OCI-LY7 (cell line): ENCODE measurements at regions not wholly inside any gene's neighbourhood (a gene's known extent, or its start where the extent isn't known, plus 50 kb on each side); places are given as distances from the start of the nearest gene placed in this dataset.

ENCODE experiments used
- BruUV-seq: library from RNA; stranded (reverse); fragments of 400-500 nt; replicated peaks from 2 replicates; lab custom pipeline; 2021; lab: Mats Ljungman, UMichigan
- CTCF ChIA-PET: fragments of 300-600 bp; sonication (Branson Sonifier 250); formaldehyde crosslinking; loops from one replicate; lab custom pipeline; 2022; ENCODE audit warnings: antibody characterized with exemption; ENCODE audit not compliant: unreplicated experiment; lab: Charles Lee
- POLR2A ChIA-PET: fragments of 300-600 bp; sonication (Branson Sonifier 250); formaldehyde crosslinking; loops from one replicate; lab custom pipeline; 2022; ENCODE audit warnings: antibody characterized with exemption; lab: Charles Lee
- DNase-seq: peaks from one replicate; pipeline ENCODE4 v3.0.0-alpha.2; 2015; ENCODE audit warnings: low spot score
- H2AFZ ChIP-seq: fragments of 200-600 bp; sonication (generic), shearing (Covaris generic); 2 replicates; pipeline ENCODE4 v1.6.1; 2014; ENCODE audit warnings: mild to moderate bottlenecking, antibody characterized with exemption, low read length, moderate library complexity
- H3K27ac ChIP-seq: fragments of 200-600 bp; sonication (generic); 2 replicates; pipeline ENCODE4 v1.5.1; 2014; ENCODE audit warnings: mixed run types, low read depth, mild to moderate bottlenecking, moderate library complexity, low read length, inconsistent platforms; ENCODE audit not compliant: poor library complexity, severe bottlenecking
- H3K36me3 ChIP-seq: fragments of 200-600 bp; sonication (generic); 2 replicates; pipeline ENCODE4 v1.6.1; 2014; ENCODE audit warnings: mild to moderate bottlenecking, antibody characterized with exemption, low read length, moderate library complexity, mixed read lengths; ENCODE audit not compliant: insufficient read depth
- H3K4me1 ChIP-seq: fragments of 200-600 bp; sonication (generic); 2 replicates; pipeline ENCODE4 v1.5.1; 2014; ENCODE audit warnings: mild to moderate bottlenecking, low read length; ENCODE audit not compliant: insufficient read depth, poor library complexity, severe bottlenecking
- H3K4me2 ChIP-seq: fragments of 200-600 bp; sonication (generic); 2 replicates; pipeline ENCODE4 v1.6.1; 2014; ENCODE audit warnings: mild to moderate bottlenecking, low read length
- H3K4me3 ChIP-seq: fragments of 200-600 bp; sonication (generic); 2 replicates; pipeline ENCODE4 v1.5.1; 2014; ENCODE audit warnings: mild to moderate bottlenecking, low read depth, low read length; ENCODE audit not compliant: poor library complexity, severe bottlenecking
- H3K79me2 ChIP-seq: fragments of 200-600 bp; sonication (generic); 2 replicates; pipeline ENCODE4 v1.6.1; 2016; ENCODE audit warnings: low read depth, mild to moderate bottlenecking, low read length, moderate library complexity, mixed read lengths; ENCODE audit not compliant: insufficient read depth
- H3K9me2 ChIP-seq: fragments of 200-600 bp; sonication (generic); 2 replicates; pipeline ENCODE4 v1.6.1; 2016; ENCODE audit warnings: mild to moderate bottlenecking, low read length, mixed read lengths; ENCODE audit not compliant: insufficient read depth
- H3K9me3 ChIP-seq: fragments of 200-600 bp; sonication (generic); 2 replicates; pipeline ENCODE4 v1.6.1; 2014; ENCODE audit warnings: mild to moderate bottlenecking, mixed run types, low read length, mixed read lengths
- H4K20me1 ChIP-seq: fragments of 200-600 bp; sonication (generic); 2 replicates; pipeline ENCODE4 v1.6.1; 2014; ENCODE audit warnings: mild to moderate bottlenecking, antibody characterized with exemption, low read length, moderate library complexity, mixed read lengths; ENCODE audit not compliant: insufficient read depth
- EZH2phosphoT487 ChIP-seq: fragments of 200-600 bp; sonication (generic); IDR thresholded peaks from 2 replicates; pipeline ENCODE4 v1.6.1; 2018; ENCODE audit warnings: low read depth, borderline replicate concordance, mild to moderate bottlenecking, mixed run types, antibody characterized with exemption, low read length, moderate library complexity, mixed read lengths
- intact Hi-C: fragments of 100-400 bp; cut with micrococcal nuclease; formaldehyde crosslinking; loops from one replicate; pipeline ENCODE4 v1.10.0; 2022; ENCODE audit not compliant: unreplicated experiment
- TF ChIP-seq, protein P1 (sequence below): fragments of 200-600 bp; sonication (generic); conservative IDR thresholded peaks from 2 replicates; pipeline ENCODE4 v1.5.1; 2014; ENCODE audit warnings: mild to moderate bottlenecking, antibody characterized with exemption, low read length, moderate library complexity, mixed read lengths

DNA sequence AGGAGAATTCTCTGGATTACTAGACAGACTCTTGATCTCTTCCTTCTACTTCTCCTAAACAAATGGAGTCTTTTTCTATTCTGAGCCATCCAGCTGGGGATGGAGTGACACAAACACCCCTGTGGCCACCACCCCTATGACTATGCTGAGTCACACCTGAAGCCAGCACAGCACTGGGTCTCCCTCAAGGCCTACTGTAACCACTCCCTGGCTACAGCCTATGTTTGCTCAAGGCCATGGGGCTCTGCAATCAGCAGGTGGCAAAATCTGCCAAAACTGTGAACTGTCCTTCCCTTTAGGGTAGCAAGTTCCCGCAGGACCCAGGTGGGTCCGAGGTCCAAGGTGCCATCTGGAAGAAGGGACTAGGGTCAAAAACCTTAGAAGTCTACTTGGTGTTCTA is 132.3 kb downstream of the TINAG start:
- Histone ChIP-seq H3K27ac (no peak overlapping the region), H3K79me2 (no peaks in the 10 kb centered on the region), H3K36me3 (no peaks in the 10 kb centered on the region), H3K4me3 (no peak overlapping the region), H3K4me1 (no peaks in the 10 kb centered on the region), H3K9me2 (no peaks in the 10 kb centered on the region), H4K20me1 (no peaks in the 10 kb centered on the region), H3K9me3 (no peaks in the 10 kb centered on the region), H2AFZ (no peak overlapping the region), H3K4me2 (no peak overlapping the region)
- DNase-seq, result no peak
- no TSS peak for BruUV-seq
- TF ChIP-seq EZH2phosphoT487, result no peak
- TF ChIP-seq, protein P1, sequence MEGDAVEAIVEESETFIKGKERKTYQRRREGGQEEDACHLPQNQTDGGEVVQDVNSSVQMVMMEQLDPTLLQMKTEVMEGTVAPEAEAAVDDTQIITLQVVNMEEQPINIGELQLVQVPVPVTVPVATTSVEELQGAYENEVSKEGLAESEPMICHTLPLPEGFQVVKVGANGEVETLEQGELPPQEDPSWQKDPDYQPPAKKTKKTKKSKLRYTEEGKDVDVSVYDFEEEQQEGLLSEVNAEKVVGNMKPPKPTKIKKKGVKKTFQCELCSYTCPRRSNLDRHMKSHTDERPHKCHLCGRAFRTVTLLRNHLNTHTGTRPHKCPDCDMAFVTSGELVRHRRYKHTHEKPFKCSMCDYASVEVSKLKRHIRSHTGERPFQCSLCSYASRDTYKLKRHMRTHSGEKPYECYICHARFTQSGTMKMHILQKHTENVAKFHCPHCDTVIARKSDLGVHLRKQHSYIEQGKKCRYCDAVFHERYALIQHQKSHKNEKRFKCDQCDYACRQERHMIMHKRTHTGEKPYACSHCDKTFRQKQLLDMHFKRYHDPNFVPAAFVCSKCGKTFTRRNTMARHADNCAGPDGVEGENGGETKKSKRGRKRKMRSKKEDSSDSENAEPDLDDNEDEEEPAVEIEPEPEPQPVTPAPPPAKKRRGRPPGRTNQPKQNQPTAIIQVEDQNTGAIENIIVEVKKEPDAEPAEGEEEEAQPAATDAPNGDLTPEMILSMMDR, result no peak
- CTCF ChIA-PET, result no interaction called here
- intact Hi-C loops, result no loop called here
- POLR2A ChIA-PET, result no interaction called here

DNA sequence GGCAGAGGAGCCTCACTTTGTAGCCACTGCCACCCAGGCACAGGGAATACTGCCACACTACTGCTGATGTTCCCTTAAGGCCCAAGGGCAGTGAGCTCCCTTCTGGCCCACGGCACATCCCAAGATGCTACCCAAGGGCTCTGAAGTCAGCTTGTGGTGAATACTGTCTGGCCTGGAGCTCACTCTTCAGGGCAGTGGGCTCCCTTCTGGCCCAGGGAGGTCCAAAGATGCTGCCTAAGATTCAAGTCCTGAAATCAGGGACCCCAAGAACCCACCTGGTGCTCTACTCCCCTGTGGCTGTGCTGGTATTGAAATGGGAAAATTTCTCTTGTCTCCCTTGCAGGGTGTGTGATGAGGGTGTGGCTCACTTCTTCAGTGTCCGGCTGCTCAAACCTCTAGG is 132.8 kb downstream of the TINAG start:
- DNase-seq, result no peak
- no peak overlapping the region for H2AFZ ChIP-seq
- no peaks in the 10 kb centered on the region for H4K20me1 ChIP-seq
- TF ChIP-seq, protein P1, result no peak
- TF ChIP-seq EZH2phosphoT487, result no peak
- H3K4me3 ChIP-seq, result no peak overlapping the region
- no peaks in the 10 kb centered on the region for H3K9me2 ChIP-seq
- H3K27ac ChIP-seq, result no peak overlapping the region
- ChIA-PET CTCF (no interaction called here), POLR2A (no interaction called here)
- no peak overlapping the region for H3K4me2 ChIP-seq
- H3K79me2 ChIP-seq, result no peaks in the 10 kb centered on the region
- intact Hi-C loops, result no loop called here
- BruUV-seq, result no TSS peak
- H3K36me3 ChIP-seq, result no peaks in the 10 kb centered on the region
- no peaks in the 10 kb centered on the region for H3K9me3 ChIP-seq
- no peaks in the 10 kb centered on the region for H3K4me1 ChIP-seq

- no peak for DNase-seq
- Histone ChIP-seq H3K36me3 (no peaks in the 10 kb centered on the region), H3K4me2 (no peak overlapping the region), H2AFZ (no peak overlapping the region), H3K27ac (no peak overlapping the region), H4K20me1 (no peaks in the 10 kb centered on the region), H3K9me2 (no peaks in the 10 kb centered on the region), H3K79me2 (no peaks in the 10 kb centered on the region), H3K4me1 (no peaks in the 10 kb centered on the region), H3K4me3 (no peak overlapping the region), H3K9me3 (no peaks in the 10 kb centered on the region)
- no TSS peak for BruUV-seq
- TF ChIP-seq, protein P1, result no peak
- no peak for TF ChIP-seq EZH2phosphoT487
- ChIA-PET CTCF (no interaction called here), POLR2A (no interaction called here)
- intact Hi-C loops, result no loop called here
Measured at GRCh38 chr6:54441687-54442248, 133.5 kb downstream of the TINAG start.
